Endothelial cell of umbilical vein (primary cell): ENCODE measurements at regions not wholly inside any gene's neighbourhood (a gene's known extent, or its start where the extent isn't known, plus 50 kb on each side); places are given as distances from the start of the nearest gene placed in this dataset.

Source experiments
- EZH2 ChIP-seq: IDR thresholded peaks from 2 replicates; pipeline ENCODE4 v1.6.1; 2012; ENCODE audit warnings: borderline replicate concordance, low read depth, mild to moderate bottlenecking, moderate library complexity, low read length, inconsistent platforms; ENCODE audit not compliant: severe bottlenecking
- POLR2A ChIP-seq: IDR thresholded peaks from 2 replicates; pipeline ENCODE4 v1.6.1; 2012; ENCODE audit warnings: low read depth, mild to moderate bottlenecking, control low read depth, low read length
- POLR2AphosphoS5 ChIP-seq: IDR thresholded peaks from 2 replicates; pipeline ENCODE4 v1.6.1; 2012; ENCODE audit warnings: low read depth, mild to moderate bottlenecking, control low read depth, low read length, moderate library complexity; ENCODE audit not compliant: insufficient read depth
- TF ChIP-seq, protein P1 (sequence below), 2 donors: IDR thresholded peaks; 1 replicate in 1 of 2; 2 replicates in 1 of 2; pipeline ENCODE4 v1.5.1; 2011; ENCODE audit warnings: low read length in 2 of 2, mild to moderate bottlenecking in 2 of 2, moderate library complexity in 2 of 2, control low read depth in 1 of 2, inconsistent platforms in 1 of 2, low read depth in 1 of 2; ENCODE audit not compliant: insufficient read depth in 1 of 2; ENCODE audit errors: extremely low read depth in 1 of 2
- TF ChIP-seq, protein P2 (sequence below): IDR thresholded peaks from 2 replicates; pipeline ENCODE4 v1.6.1; 2011; ENCODE audit not compliant: insufficient read depth, insufficient read length

DNA sequence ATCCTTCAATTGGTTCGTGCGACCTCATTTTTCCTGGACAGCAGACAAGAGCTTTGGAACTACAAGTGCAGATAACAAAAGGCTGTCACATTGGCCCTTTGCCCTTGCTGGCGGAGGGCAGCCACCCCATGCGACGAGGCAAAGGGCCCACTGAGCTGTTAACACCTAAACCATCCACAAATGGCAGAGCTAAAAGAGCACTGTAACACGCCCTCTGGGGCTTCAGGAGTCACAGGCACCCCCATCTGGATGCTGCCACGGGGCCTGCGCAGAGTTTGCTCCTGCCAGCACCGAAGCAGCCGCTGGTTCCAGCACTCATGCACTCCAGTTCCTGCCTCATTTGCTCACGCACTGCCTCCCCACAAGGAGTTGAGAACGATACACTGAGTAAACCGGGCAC is 524.9 kb downstream of the ZNF385D start:
- TF ChIP-seq POLR2AphosphoS5: no peak
- TF ChIP-seq, protein P1, sequence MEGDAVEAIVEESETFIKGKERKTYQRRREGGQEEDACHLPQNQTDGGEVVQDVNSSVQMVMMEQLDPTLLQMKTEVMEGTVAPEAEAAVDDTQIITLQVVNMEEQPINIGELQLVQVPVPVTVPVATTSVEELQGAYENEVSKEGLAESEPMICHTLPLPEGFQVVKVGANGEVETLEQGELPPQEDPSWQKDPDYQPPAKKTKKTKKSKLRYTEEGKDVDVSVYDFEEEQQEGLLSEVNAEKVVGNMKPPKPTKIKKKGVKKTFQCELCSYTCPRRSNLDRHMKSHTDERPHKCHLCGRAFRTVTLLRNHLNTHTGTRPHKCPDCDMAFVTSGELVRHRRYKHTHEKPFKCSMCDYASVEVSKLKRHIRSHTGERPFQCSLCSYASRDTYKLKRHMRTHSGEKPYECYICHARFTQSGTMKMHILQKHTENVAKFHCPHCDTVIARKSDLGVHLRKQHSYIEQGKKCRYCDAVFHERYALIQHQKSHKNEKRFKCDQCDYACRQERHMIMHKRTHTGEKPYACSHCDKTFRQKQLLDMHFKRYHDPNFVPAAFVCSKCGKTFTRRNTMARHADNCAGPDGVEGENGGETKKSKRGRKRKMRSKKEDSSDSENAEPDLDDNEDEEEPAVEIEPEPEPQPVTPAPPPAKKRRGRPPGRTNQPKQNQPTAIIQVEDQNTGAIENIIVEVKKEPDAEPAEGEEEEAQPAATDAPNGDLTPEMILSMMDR (IDR thresholded peaks at IDR 0.05; ENCODE audit: extremely low read depth in 1 of 2, insufficient read depth in 1 of 2, low read depth in 1 of 2, low read length in 2 of 2): no peak
- TF ChIP-seq, protein P2, sequence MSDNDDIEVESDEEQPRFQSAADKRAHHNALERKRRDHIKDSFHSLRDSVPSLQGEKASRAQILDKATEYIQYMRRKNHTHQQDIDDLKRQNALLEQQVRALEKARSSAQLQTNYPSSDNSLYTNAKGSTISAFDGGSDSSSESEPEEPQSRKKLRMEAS: no peak
- no peak for TF ChIP-seq POLR2A
- no peak for TF ChIP-seq EZH2
